ENCODE measurements at regions not wholly inside any gene's neighbourhood (a gene's known extent, or its start where the extent isn't known, plus 50 kb on each side); places are given as distances from the start of the nearest gene placed in this dataset.

- TF ChIP-seq, protein P1, sequence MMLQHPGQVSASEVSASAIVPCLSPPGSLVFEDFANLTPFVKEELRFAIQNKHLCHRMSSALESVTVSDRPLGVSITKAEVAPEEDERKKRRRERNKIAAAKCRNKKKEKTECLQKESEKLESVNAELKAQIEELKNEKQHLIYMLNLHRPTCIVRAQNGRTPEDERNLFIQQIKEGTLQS (IDR thresholded peaks at IDR 0.05) = peak; percentile 76
- TF ChIP-seq, protein P1 (CRISPR knock-in tag; conservative IDR thresholded peaks at IDR 0.05) = no peak
- TF ChIP-seq ARID2 (IDR thresholded peaks at IDR 0.05) (no peak), NFYB (IDR thresholded peaks at IDR 0.05; ENCODE audit: extremely low read depth, insufficient read length) (no peak), SNRNP70 (optimal IDR thresholded peaks at IDR 0.05; ENCODE audit: low read depth, low read length) (no peak), RBM17 (IDR thresholded peaks at IDR 0.05; ENCODE audit: borderline replicate concordance, low read depth, low read length) (no peak), SIN3A (IDR thresholded peaks at IDR 0.05; ENCODE audit: borderline replicate concordance in 2 of 2, control insufficient read depth in 1 of 2, low read depth in 2 of 2, low read length in 2 of 2) (no peak), FOXA3 (CRISPR knock-in tag; conservative IDR thresholded peaks at IDR 0.05 in 1 of 2, IDR thresholded peaks at IDR 0.05 in 1 of 2) (no peak), ZNF347 (CRISPR knock-in tag; IDR thresholded peaks at IDR 0.05; ENCODE audit: low read depth) (no peak), EP300 (IDR thresholded peaks at IDR 0.05; ENCODE audit: low read length) (no peak), RUNX1 (IDR thresholded peaks at IDR 0.05; ENCODE audit: low read depth) (no peak), RBM25 (IDR thresholded peaks at IDR 0.05; ENCODE audit: low read depth, low read length, severe bottlenecking) (peak; percentile 91), FOSL1 (tag; conservative IDR thresholded peaks at IDR 0.05) (peak; percentile 40; the same call in 1 of the 2 replicates), KDM1A (IDR thresholded peaks at IDR 0.05) (peak; percentile 52 to 80; a peak in 3 of 4 replicates), E2F6 (IDR thresholded peaks at IDR 0.05; ENCODE audit: borderline replicate concordance in 1 of 2, extremely low read depth in 1 of 2, insufficient read depth in 1 of 2, insufficient read length in 1 of 2, low read depth in 1 of 2, low read length in 1 of 2, poor library complexity in 1 of 2, severe bottlenecking in 1 of 2) (no peak), POU5F1 (IDR thresholded peaks at IDR 0.05; ENCODE audit: borderline replicate concordance, low read depth, low read length, partially characterized antibody) (no peak), ARID1B (IDR thresholded peaks at IDR 0.05) (0 out of 2 replicates have a peak, but pooled peaks have one; percentile 9), SP1 (CRISPR knock-in tag; IDR thresholded peaks at IDR 0.05) (no peak), THRA (IDR thresholded peaks at IDR 0.05) (no peak), RCOR1 (IDR thresholded peaks at IDR 0.05; ENCODE audit: borderline replicate concordance in 1 of 2, low read depth in 2 of 2, low read length in 2 of 2) (peak in 1 of 2 experiments; percentile 38; a peak in 2 of 4 replicates), NCOA4 (IDR thresholded peaks at IDR 0.05; ENCODE audit: partially characterized antibody) (no peak), JUNB (CRISPR knock-in tag; conservative IDR thresholded peaks at IDR 0.05) (no peak), CCAR2 (IDR thresholded peaks at IDR 0.05; ENCODE audit: low read depth, low read length) (no peak), SMARCB1 (IDR thresholded peaks at IDR 0.05; ENCODE audit: insufficient read length, low read depth) (no peak)
- TF ChIP-seq, protein P2, sequence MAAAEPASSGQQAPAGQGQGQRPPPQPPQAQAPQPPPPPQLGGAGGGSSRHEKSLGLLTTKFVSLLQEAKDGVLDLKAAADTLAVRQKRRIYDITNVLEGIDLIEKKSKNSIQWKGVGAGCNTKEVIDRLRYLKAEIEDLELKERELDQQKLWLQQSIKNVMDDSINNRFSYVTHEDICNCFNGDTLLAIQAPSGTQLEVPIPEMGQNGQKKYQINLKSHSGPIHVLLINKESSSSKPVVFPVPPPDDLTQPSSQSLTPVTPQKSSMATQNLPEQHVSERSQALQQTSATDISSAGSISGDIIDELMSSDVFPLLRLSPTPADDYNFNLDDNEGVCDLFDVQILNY (CRISPR knock-in tag; IDR thresholded peaks at IDR 0.05) = no peak
Observed at GRCh38 chr4:128385683-128386304, 98.2 kb upstream of the PGRMC2 start (continued).
